ENCODE measurements at regions not wholly inside any gene's neighbourhood (a gene's known extent, or its start where the extent isn't known, plus 50 kb on each side); places are given as distances from the start of the nearest gene placed in this dataset.

DNA sequence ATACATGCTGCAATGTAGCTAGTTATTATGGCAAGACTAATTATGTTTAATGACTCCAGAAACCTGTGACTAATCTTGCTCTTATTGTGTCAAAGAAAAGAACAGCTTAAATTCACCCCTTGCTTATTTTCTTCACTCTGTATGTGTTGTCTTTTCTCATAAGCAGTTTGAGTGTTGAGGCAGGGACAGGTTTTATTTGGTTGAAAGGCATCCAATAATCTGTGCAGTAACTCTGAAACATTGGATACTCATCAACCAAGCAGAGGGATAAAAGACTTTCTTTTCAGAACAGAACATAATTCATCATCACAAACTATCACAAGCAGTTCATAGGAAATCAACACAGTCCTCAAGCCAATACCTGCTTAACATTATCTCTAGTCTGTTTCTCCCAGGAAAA, 797.6 kb upstream of the MBL2 start:
- no peak for TF ChIP-seq CTCF (IDR thresholded peaks at IDR 0.05; ENCODE audit: low read depth, low read length, missing control alignments)

GRCh38 chr10:53569455-53569854, 796.9 kb upstream of the MBL2 start:
- no peak for DNase-seq (ENCODE audit: extremely low read depth, low read depth)
- no peak for TF ChIP-seq CTCF (IDR thresholded peaks at IDR 0.05; ENCODE audit: low read depth, low read length, missing control alignments)
- H3K4me3 ChIP-seq (replicated peaks; ENCODE audit: low read depth, low read length): no peak overlapping the region

More for the DNA sequence above, 797.6 kb upstream of the MBL2 start:
- DNase-seq (ENCODE audit: extremely low read depth, low read depth): no peak
- no peak overlapping the region for H3K4me3 ChIP-seq (replicated peaks; ENCODE audit: low read depth, low read length)

- no peak for DNase-seq (ENCODE audit: extremely low read depth, low read depth)
- no peak for TF ChIP-seq CTCF (IDR thresholded peaks at IDR 0.05; ENCODE audit: low read depth, low read length, missing control alignments)
- H3K4me3 ChIP-seq (replicated peaks; ENCODE audit: low read depth, low read length): no peak overlapping the region
These were observed 776.1 kb upstream of the MBL2 start for GRCh38 chr10:53548664-53549063.

DNA sequence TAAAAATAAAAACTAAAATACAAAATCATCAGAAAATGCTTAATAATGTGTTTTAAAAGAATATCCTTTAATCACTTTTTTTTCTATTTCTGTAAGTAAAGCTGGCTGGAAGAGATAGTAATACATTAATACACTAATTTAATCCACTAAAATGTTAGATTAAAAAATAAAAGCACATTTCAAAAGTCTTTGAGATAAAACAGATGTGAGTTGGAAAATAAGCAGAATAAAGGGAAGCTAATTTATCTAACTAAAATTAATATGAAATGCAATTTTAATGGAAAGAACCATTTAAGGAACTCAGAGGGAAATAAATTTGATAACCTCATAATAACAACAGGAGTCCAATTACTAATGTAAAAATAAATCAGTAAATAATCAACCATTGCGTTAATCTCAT, 774.8 kb upstream of the MBL2 start:
- no peak overlapping the region for H3K4me3 ChIP-seq (replicated peaks; ENCODE audit: low read depth, low read length)
- no peak for DNase-seq (ENCODE audit: extremely low read depth, low read depth)
- no peak for TF ChIP-seq CTCF (IDR thresholded peaks at IDR 0.05; ENCODE audit: low read depth, low read length, missing control alignments)

DNA sequence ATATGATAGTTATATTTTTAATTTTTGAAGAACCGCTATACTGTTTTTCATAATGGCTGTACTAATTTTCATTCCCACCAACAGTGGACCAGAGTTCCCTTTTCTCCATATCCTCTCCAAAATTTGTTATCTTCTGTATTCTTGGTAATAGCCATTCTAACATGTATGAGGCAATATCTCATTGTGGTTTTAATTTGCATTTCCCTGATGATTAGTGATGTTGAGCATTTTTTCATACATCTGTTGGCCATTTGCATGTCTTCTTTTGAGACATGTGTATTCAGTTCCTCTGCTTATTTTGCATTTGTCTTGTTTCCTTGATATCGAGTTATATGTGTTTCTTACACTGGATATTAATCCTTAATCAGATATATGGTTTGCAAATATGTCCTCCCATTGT, 770.8 kb upstream of the MBL2 start:
- no peak for DNase-seq (ENCODE audit: extremely low read depth, low read depth)
- no peak overlapping the region for H3K4me3 ChIP-seq (replicated peaks; ENCODE audit: low read depth, low read length)
- no peak for TF ChIP-seq CTCF (IDR thresholded peaks at IDR 0.05; ENCODE audit: low read depth, low read length, missing control alignments)

- no peak overlapping the region for H3K4me3 ChIP-seq (replicated peaks; ENCODE audit: low read depth, low read length)
- no peak for DNase-seq (ENCODE audit: extremely low read depth, low read depth)
- no peak for TF ChIP-seq CTCF (IDR thresholded peaks at IDR 0.05; ENCODE audit: low read depth, low read length, missing control alignments)
These were observed 764.9 kb upstream of the MBL2 start for GRCh38 chr10:53537508-53537907.

- no peak for TF ChIP-seq CTCF (IDR thresholded peaks at IDR 0.05; ENCODE audit: low read depth, low read length, missing control alignments)
- DNase-seq (ENCODE audit: extremely low read depth, low read depth): no peak
- H3K4me3 ChIP-seq (replicated peaks; ENCODE audit: low read depth, low read length): no peak overlapping the region
These were observed 763.7 kb upstream of the MBL2 start for GRCh38 chr10:53536322-53536721.

All from HFF-Myc (cell line).